Testis (tissue), 2 donors: ENCODE measurements at regions not wholly inside any gene's neighbourhood (a gene's known extent, or its start where the extent isn't known, plus 50 kb on each side); places are given as distances from the start of the nearest gene placed in this dataset.

Source experiments
- CTCF ChIP-seq, 3 experiments: fragments of 450-650 bp in 2 of 3; fragments of 200-600 bp in 1 of 3; sonication (generic) in 1 of 3; IDR thresholded peaks; one replicate each; pipeline ENCODE4 v1.5.1; 2016 to 2019; ENCODE audit warnings: antibody characterized with exemption in 3 of 3, mild to moderate bottlenecking in 2 of 3, moderate library complexity in 1 of 3
- POLR2A ChIP-seq: fragments of 450-650 bp; IDR thresholded peaks from one replicate; pipeline ENCODE4 v1.6.1; 2017; ENCODE audit warnings: antibody characterized with exemption, mild to moderate bottlenecking, moderate library complexity

GRCh38 chr5:98106116-98107031 is 667.1 kb upstream of the RGMB start:
- TF ChIP-seq POLR2A (no peak), CTCF (IDR thresholded peaks at IDR 0.05) (no peak)
